ENCODE measurements at regions not wholly inside any gene's neighbourhood (a gene's known extent, or its start where the extent isn't known, plus 50 kb on each side); places are given as distances from the start of the nearest gene placed in this dataset.

DNA sequence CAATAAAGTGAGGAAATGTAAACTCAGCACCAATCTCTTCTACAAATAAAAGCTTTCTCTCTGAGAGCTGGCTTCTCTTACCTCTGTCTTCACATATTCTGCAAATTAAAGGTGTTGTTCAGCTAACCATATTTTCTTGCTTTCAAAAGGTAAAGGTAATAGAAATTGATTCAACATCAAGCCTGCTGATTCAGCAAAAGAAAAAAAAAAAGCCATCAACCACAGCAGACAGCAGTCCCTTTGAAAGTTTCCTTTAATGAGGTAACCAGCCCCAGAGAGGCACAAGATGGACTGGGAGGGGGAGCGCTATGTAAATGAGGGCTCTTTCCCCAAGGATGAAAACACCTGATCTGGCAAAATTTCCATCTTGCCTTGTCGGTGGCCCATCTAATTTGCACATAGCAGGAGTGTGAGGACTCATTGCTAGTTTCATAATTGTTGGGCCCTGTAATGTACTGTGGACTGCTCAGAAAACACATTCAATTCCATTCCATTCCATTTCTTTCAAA is 154.9 kb upstream of the SOX11 start:
- TF ChIP-seq CTCF (IDR thresholded peaks at IDR 0.05; ENCODE audit: low read depth, low read length, poor library complexity, severe bottlenecking) (no peak), EZH2phosphoT487 (IDR thresholded peaks at IDR 0.05; ENCODE audit: borderline replicate concordance, low read length) (no peak)
